Activated CD4-positive, CD25-positive, alpha-beta regulatory T cell treated with anti-CD3 and anti-CD28 coated beads, Interleukin-2, amount 50 U/mL, for 72 hours (primary cell): ENCODE measurements at regions not wholly inside any gene's neighbourhood (a gene's known extent, or its start where the extent isn't known, plus 50 kb on each side); places are given as distances from the start of the nearest gene placed in this dataset.
"Not testable (repeated sequence)": the region's sequence is repeated elsewhere in the genome, so short reads cannot be mapped to it uniquely, and the experiment has no call there.

Experiments used
- DNase-seq: peaks from one replicate; pipeline ENCODE4 v3.0.0; 2021

- DNase-seq, result not testable (repeated sequence)
Observed at GRCh38 chr15:30761365-30761764, 135.4 kb downstream of the ARHGAP11B start.

GRCh38 chr15:30769390-30770124, 134.2 kb upstream of the FAN1 start:
- DNase-seq, result not testable (repeated sequence)

- no peak for DNase-seq
Observed at GRCh38 chr15:30770759-30771158, 133.0 kb upstream of the FAN1 start.

- no peak for DNase-seq
Observed at GRCh38 chr15:30783019-30783418, 120.7 kb upstream of the FAN1 start.

GRCh38 chr15:30788595-30788994, 115.1 kb upstream of the FAN1 start:
- no peak for DNase-seq

- DNase-seq, result no peak
Observed at GRCh38 chr15:30791239-30792175, 112.2 kb upstream of the FAN1 start.

- not testable (repeated sequence) for DNase-seq
Observed at GRCh38 chr15:30792843-30793242, 110.9 kb upstream of the FAN1 start.

GRCh38 chr15:30794388-30794787, 109.3 kb upstream of the FAN1 start:
- DNase-seq, result no peak

- not testable (repeated sequence) for DNase-seq
Observed at GRCh38 chr15:30799565-30799964, 104.2 kb upstream of the FAN1 start.

GRCh38 chr15:30801140-30801895, 102.4 kb upstream of the FAN1 start:
- not testable (repeated sequence) for DNase-seq

- not testable (repeated sequence) for DNase-seq
Observed at GRCh38 chr15:30802001-30802400, 101.7 kb upstream of the FAN1 start.

GRCh38 chr15:30803703-30804102, 100.0 kb upstream of the FAN1 start:
- not testable (repeated sequence) for DNase-seq

- no peak for DNase-seq
Observed at GRCh38 chr15:30816430-30816829, 87.3 kb upstream of the FAN1 start.

- DNase-seq, result peak; percentile 44
Observed at GRCh38 chr15:30823068-30823813, 80.5 kb upstream of the FAN1 start.

- DNase-seq, result no peak
Observed at GRCh38 chr15:30824518-30825195, 79.1 kb upstream of the FAN1 start.

GRCh38 chr15:30827625-30828303, 76.0 kb upstream of the FAN1 start:
- no peak for DNase-seq

- not testable (repeated sequence) for DNase-seq
Observed at GRCh38 chr15:30828304-30828639, 75.4 kb upstream of the FAN1 start.

- DNase-seq, result no peak
Observed at GRCh38 chr15:30830961-30831360, 72.8 kb upstream of the FAN1 start.

GRCh38 chr15:30833379-30833778, 70.3 kb upstream of the FAN1 start:
- DNase-seq, result not testable (repeated sequence)

- not testable (repeated sequence) for DNase-seq
Observed at GRCh38 chr15:30841639-30842038, 62.1 kb upstream of the FAN1 start.

- not testable (repeated sequence) for DNase-seq
Observed at GRCh38 chr15:30842798-30843472, 60.8 kb upstream of the FAN1 start.
